A673 (cell line): ENCODE measurements at regions not wholly inside any gene's neighbourhood (a gene's known extent, or its start where the extent isn't known, plus 50 kb on each side); places are given as distances from the start of the nearest gene placed in this dataset.

Source experiments
- BruUV-seq: library from RNA; stranded (reverse); fragments of 400-500 nt; replicated peaks from 2 replicates; lab custom pipeline; 2021; lab: Mats Ljungman, UMichigan
- CTCF ChIA-PET: fragments of 300-600 bp; sonication (Branson Sonifier 250); formaldehyde crosslinking; loops from one replicate; lab custom pipeline; 2022; ENCODE audit warnings: antibody characterized with exemption; lab: Charles Lee
- POLR2A ChIA-PET: fragments of 300-600 bp; sonication (Branson Sonifier 250); formaldehyde crosslinking; loops from one replicate; lab custom pipeline; 2022; ENCODE audit warnings: antibody characterized with exemption; ENCODE audit not compliant: low non-redundant PET; lab: Charles Lee
- DNase-seq: peaks from one replicate; pipeline ENCODE4 v3.0.0-alpha.2; 2015; ENCODE audit warnings: low spot score
- H3K27ac ChIP-seq: fragments of 200-600 bp; sonication (generic); 2 replicates; pipeline ENCODE4 v1.5.1; 2016; ENCODE audit warnings: mixed run types, low read depth, mild to moderate bottlenecking, mixed read lengths, antibody characterized with exemption, low read length; ENCODE audit not compliant: poor library complexity, severe bottlenecking
- H3K27me3 ChIP-seq: fragments of 200-600 bp; sonication (generic); replicated peaks from 2 replicates; pipeline ENCODE4 v1.6.1; 2017; ENCODE audit warnings: mixed run types, low read depth, mild to moderate bottlenecking, mixed read lengths, antibody characterized with exemption, low read length; ENCODE audit not compliant: insufficient read depth, poor library complexity
- H3K36me3 ChIP-seq: fragments of 200-600 bp; sonication (generic); 2 replicates; pipeline ENCODE4 v1.6.1; 2016; ENCODE audit warnings: mixed run types, mild to moderate bottlenecking, mixed read lengths, antibody characterized with exemption, low read length; ENCODE audit not compliant: insufficient read depth, poor library complexity, severe bottlenecking
- H3K4me1 ChIP-seq: fragments of 200-600 bp; sonication (generic); 2 replicates; pipeline ENCODE4 v1.6.1; 2017; ENCODE audit warnings: mixed run types, mild to moderate bottlenecking, mixed read lengths, antibody characterized with exemption, low read length; ENCODE audit not compliant: insufficient read depth, poor library complexity, severe bottlenecking
- H3K4me3 ChIP-seq: fragments of 200-600 bp; sonication (generic); 2 replicates; pipeline ENCODE4 v1.5.1; 2016; ENCODE audit warnings: low read depth, mixed run types, mild to moderate bottlenecking, mixed read lengths, low read length; ENCODE audit not compliant: poor library complexity, severe bottlenecking
- H3K9me3 ChIP-seq: fragments of 200-600 bp; sonication (generic); 2 replicates; pipeline ENCODE4 v1.6.1; 2016; ENCODE audit warnings: mixed run types, low read depth, mild to moderate bottlenecking, mixed read lengths, antibody characterized with exemption, low read length; ENCODE audit not compliant: poor library complexity, severe bottlenecking
- CTCF ChIP-seq: fragments of 300-800, 200-600 bp; sonication (generic); conservative IDR thresholded peaks from 2 replicates; pipeline ENCODE4 v1.5.1; 2017; ENCODE audit warnings: low read depth, mild to moderate bottlenecking, antibody characterized with exemption, low read length, moderate library complexity, mixed read lengths
- EZH2 ChIP-seq: fragments of 200-600 bp; sonication (generic); IDR thresholded peaks from 2 replicates; pipeline ENCODE4 v1.6.1; 2017; ENCODE audit warnings: borderline replicate concordance, low read depth, mild to moderate bottlenecking, mixed read lengths, antibody characterized with exemption, low read length; ENCODE audit not compliant: poor library complexity, severe bottlenecking
- intact Hi-C: fragments of 100-400 bp; cut with micrococcal nuclease; formaldehyde crosslinking; loops from one replicate; pipeline ENCODE4 v1.10.0; 2022; ENCODE audit not compliant: unreplicated experiment

- no peak for DNase-seq
- no TSS peak for BruUV-seq
- Histone ChIP-seq H3K9me3 (no peaks in the 10 kb centered on the region), H3K4me1 (peaks cover 4% of the 10 kb centered on the region), H3K27me3 (no peaks in the 10 kb centered on the region), H3K4me3 (no peak overlapping the region), H3K27ac (no peak overlapping the region), H3K36me3 (no peaks in the 10 kb centered on the region)
- ChIA-PET CTCF (no interaction called here), POLR2A (no interaction called here)
- intact Hi-C loops, result no loop called here
- TF ChIP-seq CTCF (no peak), EZH2 (no peak)
Observed at GRCh38 chr22:48116871-48117270, 1354.4 kb downstream of the TBC1D22A start.

- no peaks in the 10 kb centered on the region for H3K27me3 ChIP-seq
- BruUV-seq, result no TSS peak
- POLR2A ChIA-PET, result no interaction called here
- peaks cover 5% of the 10 kb centered on the region for H3K9me3 ChIP-seq
- peak; percentile 63 for DNase-seq
- no peaks in the 10 kb centered on the region for H3K36me3 ChIP-seq
- intact Hi-C loops, result no loop called here
- H3K4me3 ChIP-seq, result no peak overlapping the region
- CTCF ChIA-PET, result no interaction called here
- H3K27ac ChIP-seq, result no peak overlapping the region
- peaks cover 4% of the 10 kb centered on the region for H3K4me1 ChIP-seq
- no peak for TF ChIP-seq EZH2
- no peak for TF ChIP-seq CTCF
Observed at GRCh38 chr22:48112687-48113521, 1350.5 kb downstream of the TBC1D22A start.

- no TSS peak for BruUV-seq
- H3K27ac ChIP-seq, result no peak overlapping the region
- POLR2A ChIA-PET, result no interaction called here
- H3K9me3 ChIP-seq, result peaks cover 5% of the 10 kb centered on the region
- CTCF ChIA-PET, result no interaction called here
- H3K4me1 ChIP-seq, result no peaks in the 10 kb centered on the region
- DNase-seq, result no peak
- H3K36me3 ChIP-seq, result no peaks in the 10 kb centered on the region
- H3K4me3 ChIP-seq, result no peak overlapping the region
- intact Hi-C loops, result no loop called here
- TF ChIP-seq CTCF (no peak), EZH2 (no peak)
- H3K27me3 ChIP-seq, result peaks cover 7% of the 10 kb centered on the region
Observed at GRCh38 chr22:48106715-48107259, 1344.3 kb downstream of the TBC1D22A start.
